Calu3 (cell line): ENCODE measurements at regions not wholly inside any gene's neighbourhood (a gene's known extent, or its start where the extent isn't known, plus 50 kb on each side); places are given as distances from the start of the nearest gene placed in this dataset.
A peak's percentile ranks its signal among the peaks of the same experiment; 100 is the strongest.

Experiments used
- BruUV-seq: library from RNA; stranded (reverse); fragments of 400-500 nt; replicated peaks from 2 replicates; lab custom pipeline; 2021; lab: Mats Ljungman, UMichigan
- CTCF ChIA-PET: fragments of 300-600 bp; sonication (Branson Sonifier 250); formaldehyde crosslinking; loops from one replicate; lab custom pipeline; 2022; ENCODE audit warnings: antibody characterized with exemption; lab: Charles Lee
- DNase-seq: peaks from one replicate; pipeline ENCODE4 v3.0.0; 2022
- H3K27ac Mint-ChIP-seq: one replicate; pipeline ENCODE4 v1.8.0; 2022; ENCODE audit warnings: mixed read lengths; ENCODE audit not compliant: unreplicated experiment
- H3K27me3 Mint-ChIP-seq: one replicate; pipeline ENCODE4 v1.8.0; 2022; ENCODE audit warnings: mixed read lengths; ENCODE audit not compliant: unreplicated experiment
- H3K36me3 Mint-ChIP-seq: one replicate; pipeline ENCODE4 v1.8.0; 2022; ENCODE audit warnings: mild to moderate bottlenecking, moderate library complexity, mixed read lengths; ENCODE audit not compliant: insufficient read depth, unreplicated experiment
- H3K4me1 Mint-ChIP-seq: one replicate; pipeline ENCODE4 v1.8.0; 2022; ENCODE audit warnings: mild to moderate bottlenecking, low read depth, mixed read lengths; ENCODE audit not compliant: unreplicated experiment
- H3K4me3 Mint-ChIP-seq: one replicate; pipeline ENCODE4 v1.8.0; 2022; ENCODE audit warnings: mild to moderate bottlenecking, low read depth, moderate library complexity, mixed read lengths; ENCODE audit not compliant: unreplicated experiment
- H3K9me3 Mint-ChIP-seq: one replicate; pipeline ENCODE4 v1.8.0; 2022; ENCODE audit warnings: low read depth, mixed read lengths; ENCODE audit not compliant: unreplicated experiment
- CTCF ChIP-seq: fragments of 200-600 bp; IDR thresholded peaks from one replicate; pipeline ENCODE4 v1.8.0; 2022; ENCODE audit warnings: antibody characterized with exemption; ENCODE audit not compliant: unreplicated experiment
- intact Hi-C: fragments of 100-400 bp; cut with micrococcal nuclease; formaldehyde crosslinking; loops from one replicate; pipeline ENCODE4 v1.10.0; 2022; ENCODE audit not compliant: unreplicated experiment

DNA sequence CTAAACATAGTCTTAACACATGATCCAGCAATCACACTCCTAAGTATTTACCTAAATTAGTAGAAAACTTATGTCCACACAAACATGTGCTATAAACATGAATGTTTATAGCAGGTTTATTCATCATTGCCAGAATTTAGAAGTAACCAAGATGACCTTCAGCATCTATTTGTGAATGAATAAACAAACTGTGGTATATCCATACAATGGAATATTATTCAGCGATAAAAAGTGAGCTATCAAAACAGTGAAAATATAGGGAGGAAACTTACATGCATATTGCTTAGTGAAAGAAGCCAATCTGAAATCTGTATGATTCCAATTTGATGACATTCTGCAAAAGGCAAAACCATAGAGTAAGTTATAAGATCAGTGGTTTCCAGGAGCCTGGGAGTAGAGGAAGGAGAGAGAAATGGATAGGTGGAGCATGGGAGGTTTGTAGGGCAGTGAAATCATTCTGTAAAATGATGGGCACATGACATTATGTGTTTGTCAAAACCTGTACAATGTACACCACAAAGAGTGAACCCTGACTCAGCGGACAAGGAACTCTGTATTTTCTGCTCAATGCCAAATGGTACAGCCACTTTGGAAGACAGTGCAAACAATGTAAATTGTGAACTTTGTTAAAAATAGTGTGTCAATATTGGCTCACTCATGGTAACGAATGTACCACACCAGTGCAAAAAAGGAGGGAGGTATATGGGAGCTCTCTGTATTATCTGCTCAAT, 61.9 kb upstream of the IGFBP2 start:
- intact Hi-C loops, result no loop called here
- CTCF ChIA-PET, result no interaction called here
- Mint-ChIP-seq H3K4me1 (no peaks in the 10 kb centered on the region), H3K27me3 (no peaks in the 10 kb centered on the region), H3K27ac (no peak overlapping the region), H3K4me3 (no peak overlapping the region), H3K9me3 (no peaks in the 10 kb centered on the region), H3K36me3 (no peaks in the 10 kb centered on the region)
- no TSS peak for BruUV-seq
- no peak for TF ChIP-seq CTCF
- no peak for DNase-seq

GRCh38 chr2:216571909-216572513, 61.2 kb upstream of the IGFBP2 start:
- DNase-seq, result peak; percentile 4
- H3K27ac Mint-ChIP-seq, result no peak overlapping the region
- H3K9me3 Mint-ChIP-seq, result no peaks in the 10 kb centered on the region
- intact Hi-C loops, result no loop called here
- CTCF ChIA-PET, result no interaction called here
- H3K27me3 Mint-ChIP-seq, result no peaks in the 10 kb centered on the region
- H3K4me1 Mint-ChIP-seq, result peaks cover under 1% of the 10 kb centered on the region
- BruUV-seq, result no TSS peak
- H3K36me3 Mint-ChIP-seq, result no peaks in the 10 kb centered on the region
- no peak for TF ChIP-seq CTCF
- no peak overlapping the region for H3K4me3 Mint-ChIP-seq

- no peak for DNase-seq
- H3K27ac Mint-ChIP-seq, result no peak overlapping the region
- intact Hi-C loops, result no loop called here
- no peaks in the 10 kb centered on the region for H3K36me3 Mint-ChIP-seq
- BruUV-seq, result no TSS peak
- H3K9me3 Mint-ChIP-seq, result no peaks in the 10 kb centered on the region
- H3K4me1 Mint-ChIP-seq, result peaks cover 8% of the 10 kb centered on the region
- CTCF ChIA-PET, result interaction anchor here (0.7 kb wide), 1 partner anchor 33 kb away, joined by 4 read pairs; no protein-coding TSS in a partner anchor
- no peak for TF ChIP-seq CTCF
- no peaks in the 10 kb centered on the region for H3K27me3 Mint-ChIP-seq
- no peak overlapping the region for H3K4me3 Mint-ChIP-seq
Observed at GRCh38 chr2:216572582-216573578, 60.3 kb upstream of the IGFBP2 start.

DNA sequence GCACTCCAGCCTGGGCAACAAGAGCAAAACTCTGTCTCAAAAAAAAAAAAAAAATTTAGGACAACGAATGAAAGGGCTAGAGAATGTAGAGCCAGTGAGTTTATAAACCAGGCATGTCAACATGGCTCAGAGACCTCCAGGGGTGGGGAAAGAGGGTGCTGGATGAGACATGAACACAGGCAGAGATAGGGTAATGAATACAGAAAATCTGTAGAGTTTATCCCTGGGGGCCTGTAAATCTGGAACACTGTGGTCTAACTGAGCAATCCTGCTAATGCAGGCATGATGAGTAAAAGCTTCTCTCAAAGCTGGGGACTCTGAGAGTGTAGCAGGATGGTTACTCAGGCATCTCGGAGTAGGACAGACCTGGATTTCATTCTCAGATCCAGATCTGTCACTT, 59.2 kb upstream of the IGFBP2 start:
- TF ChIP-seq CTCF, result no peak
- intact Hi-C loops, result no loop called here
- H3K4me1 Mint-ChIP-seq, result peaks cover 8% of the 10 kb centered on the region

More for the DNA sequence above, 59.2 kb upstream of the IGFBP2 start:
- H3K4me3 Mint-ChIP-seq, result no peak overlapping the region
- H3K27me3 Mint-ChIP-seq, result no peaks in the 10 kb centered on the region
- H3K9me3 Mint-ChIP-seq, result no peaks in the 10 kb centered on the region
- CTCF ChIA-PET, result interaction anchor here (0.7 kb wide), 1 partner anchor 34 kb away, joined by 4 read pairs; no protein-coding TSS in a partner anchor
- H3K27ac Mint-ChIP-seq, result no peak overlapping the region
- BruUV-seq, result no TSS peak
- H3K36me3 Mint-ChIP-seq, result no peaks in the 10 kb centered on the region
- DNase-seq, result no peak
